Muscle of back (tissue), 3 donors: ENCODE measurements at regions not wholly inside any gene's neighbourhood (a gene's known extent, or its start where the extent isn't known, plus 50 kb on each side); places are given as distances from the start of the nearest gene placed in this dataset.
A peak's percentile ranks its signal among the peaks of the same experiment; 100 is the strongest.
"Not testable (repeated sequence)": the region's sequence is repeated elsewhere in the genome, so short reads cannot be mapped to it uniquely, and the experiment has no call there.

ENCODE experiments used
- DNase-seq, 3 donors: peaks; one replicate each; pipeline versions ENCODE4 v3.0.0 to v3.0.0-alpha.2; 2013

DNA sequence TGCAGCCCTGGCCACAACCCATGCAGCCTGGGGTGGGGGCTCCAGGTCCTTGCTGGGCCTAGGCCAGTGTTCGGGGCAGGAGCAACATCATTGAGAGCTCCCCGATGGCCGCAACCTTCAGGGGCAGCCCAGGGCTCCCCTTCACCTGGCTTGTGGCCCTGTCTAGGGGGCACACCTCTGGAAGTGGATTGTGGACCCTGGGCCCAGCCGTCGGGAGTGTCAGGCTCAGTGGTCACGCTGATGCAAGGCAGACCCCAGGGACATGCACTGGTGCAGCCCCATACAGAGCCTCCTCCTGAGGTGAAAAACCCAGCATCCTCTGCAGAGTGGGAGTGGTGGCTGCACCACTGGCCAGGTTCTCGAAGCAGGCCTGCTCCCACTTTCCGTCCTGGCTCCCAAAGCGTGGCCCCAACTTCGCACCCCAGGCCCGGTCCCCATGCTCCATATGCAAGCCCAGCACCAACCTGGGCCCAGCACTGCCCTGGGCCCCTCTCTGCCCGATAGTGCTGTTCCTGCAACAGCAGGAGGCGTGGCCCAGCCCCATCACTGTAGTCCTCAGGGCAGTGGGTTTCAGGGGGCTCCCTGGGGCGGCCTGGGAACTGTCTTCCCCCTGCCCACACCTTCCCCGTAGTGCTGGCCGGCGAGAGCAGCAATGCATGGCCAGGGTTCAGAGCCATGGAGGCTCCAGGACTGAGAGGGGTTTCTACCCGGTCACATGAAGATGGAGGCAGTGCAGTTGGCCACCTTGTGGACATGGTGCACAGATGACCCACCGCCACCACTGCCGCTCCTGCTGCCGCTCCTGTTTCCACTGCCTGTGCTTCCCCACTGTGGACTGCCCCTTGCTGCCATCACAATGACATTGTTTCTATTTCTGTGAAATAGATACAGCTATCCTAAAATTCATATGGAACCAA lies 303.9 kb upstream of the NRG3 start:
- no peak for DNase-seq

DNA sequence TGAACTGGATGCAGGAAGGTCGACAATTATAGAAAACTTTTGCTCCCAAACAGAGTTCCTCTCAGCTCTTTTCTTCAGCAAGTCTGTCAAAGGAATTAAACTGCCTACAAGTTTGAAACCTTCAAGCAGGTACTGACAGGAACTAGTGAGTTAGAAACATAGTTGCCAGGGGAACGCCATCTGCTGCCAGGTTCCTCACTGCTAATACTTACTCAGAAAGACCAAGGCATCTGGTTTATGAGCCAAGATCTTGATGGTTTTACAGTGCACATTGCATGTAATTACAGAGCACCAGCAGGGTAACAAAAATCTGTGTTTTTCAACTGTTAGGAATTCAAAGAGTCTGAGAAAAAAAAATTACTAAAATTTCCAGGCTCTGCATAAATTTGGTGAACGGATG lies 300.0 kb upstream of the NRG3 start:
- DNase-seq: no peak

GRCh38 chr10:81576336-81576735 lies 298.7 kb upstream of the NRG3 start:
- DNase-seq: no peak

- DNase-seq: no peak
Measured at GRCh38 chr10:81594991-81595390, 280.0 kb upstream of the NRG3 start.

DNA sequence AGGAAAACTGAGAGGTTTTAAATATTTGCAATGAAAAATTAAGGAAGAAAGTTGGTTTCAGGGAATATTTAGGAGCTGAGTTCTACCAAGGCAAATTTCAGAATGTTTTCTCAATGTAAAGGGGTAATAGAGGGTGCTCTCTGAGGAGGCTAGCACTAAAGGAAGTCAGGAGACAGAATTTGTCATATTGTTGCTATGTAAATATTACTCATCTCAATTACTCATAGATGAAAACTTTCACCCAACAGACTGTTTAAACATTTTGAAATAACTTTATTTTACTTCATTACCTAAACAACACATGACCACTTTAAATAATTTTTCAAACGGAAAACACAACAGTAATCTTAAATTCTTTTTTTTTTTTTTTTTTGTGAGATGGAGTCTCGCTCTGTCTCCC lies 274.8 kb upstream of the NRG3 start:
- peak in 1 of 3 donors; percentile 8 for DNase-seq

DNA sequence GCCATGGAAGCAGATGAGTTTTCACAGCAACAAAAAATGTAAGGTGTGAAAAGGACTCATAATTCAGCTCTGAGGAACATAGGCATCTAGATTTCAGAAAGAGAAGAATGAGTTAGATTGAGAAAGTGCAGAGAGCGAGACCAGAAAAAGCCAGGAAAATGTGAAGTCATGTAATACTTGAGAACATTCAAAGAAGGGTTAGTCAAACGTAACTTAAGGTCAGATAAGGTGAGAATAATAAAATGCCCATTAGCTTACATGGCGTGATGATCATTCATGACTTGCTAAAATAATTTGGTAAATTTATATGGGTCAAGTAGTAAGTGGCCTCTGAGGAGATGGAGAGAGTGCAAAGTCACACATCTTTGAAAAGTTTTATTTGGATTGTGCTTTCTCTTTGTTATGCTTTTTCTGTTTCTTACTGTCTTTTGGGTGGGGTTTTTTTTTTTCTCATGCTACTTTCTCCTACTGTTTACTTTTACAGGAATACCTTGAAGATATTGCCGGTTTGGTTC lies 271.8 kb upstream of the NRG3 start:
- no peak for DNase-seq

- not testable (repeated sequence) for DNase-seq
Measured at GRCh38 chr10:81644485-81644884, 230.5 kb upstream of the NRG3 start.

DNA sequence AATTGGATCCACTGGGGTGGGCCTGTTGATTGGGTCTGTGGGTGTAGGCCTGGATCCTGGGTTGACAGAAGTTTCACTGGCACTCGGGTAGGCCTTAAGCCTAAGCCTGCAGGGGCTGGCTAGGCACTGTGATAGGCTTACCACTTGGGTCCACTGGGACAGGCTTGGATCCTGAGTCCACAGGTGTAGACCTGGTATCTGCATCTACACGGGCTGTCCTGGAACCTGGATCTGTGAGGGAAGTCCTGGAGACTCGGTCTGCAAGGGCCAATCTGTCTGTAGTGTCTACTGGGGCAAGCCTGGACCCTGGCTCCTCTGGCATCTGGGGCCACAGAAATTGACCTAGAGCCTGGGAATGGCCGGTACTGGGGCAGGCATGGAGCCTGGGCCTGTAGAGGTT lies 219.0 kb upstream of the NRG3 start:
- no peak for DNase-seq

DNA sequence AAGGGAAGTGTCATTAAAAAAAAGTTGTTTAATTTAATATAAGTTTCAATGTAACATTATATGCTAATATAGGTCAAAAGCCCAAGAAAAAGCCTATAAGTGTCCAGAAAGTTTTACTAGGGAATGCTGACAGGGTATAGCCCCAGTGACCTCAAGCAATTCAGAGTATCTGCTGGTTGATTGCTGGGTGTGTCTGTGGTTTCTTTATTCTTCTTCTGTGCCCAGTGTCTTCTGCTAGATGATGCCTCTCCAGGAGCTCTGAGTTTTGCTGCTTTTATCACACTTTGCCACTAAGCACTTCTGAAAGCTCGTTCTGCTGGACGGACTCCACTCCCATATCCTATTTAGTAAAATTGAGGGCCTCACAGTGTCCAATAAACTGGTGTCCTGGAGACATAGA lies 212.2 kb upstream of the NRG3 start:
- DNase-seq: no peak

GRCh38 chr10:81664800-81665199 lies 210.2 kb upstream of the NRG3 start:
- not testable (repeated sequence) for DNase-seq

DNA sequence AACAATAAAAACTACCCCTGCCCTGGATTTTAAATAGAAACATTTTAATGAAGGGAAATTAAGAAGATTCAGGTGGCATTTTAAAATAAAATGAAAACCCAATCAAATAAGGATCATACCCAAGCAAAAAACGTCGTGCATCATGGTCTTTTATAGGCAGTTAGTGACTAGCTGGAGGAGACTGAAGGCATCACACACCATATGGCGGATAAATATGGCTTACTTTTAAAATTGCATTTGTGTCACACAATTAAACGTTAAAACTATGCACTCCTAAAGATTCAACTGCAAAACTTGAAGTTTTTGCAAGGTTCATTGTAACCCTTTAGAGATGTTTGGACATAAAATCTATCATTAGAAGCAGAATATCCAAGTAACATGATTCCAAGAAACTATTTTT lies 200.1 kb upstream of the NRG3 start:
- no peak for DNase-seq

GRCh38 chr10:81679291-81679690 lies 195.7 kb upstream of the NRG3 start:
- DNase-seq: peak in 1 of 3 donors; percentile 11

GRCh38 chr10:81680359-81680758 lies 194.6 kb upstream of the NRG3 start:
- no peak for DNase-seq

DNA sequence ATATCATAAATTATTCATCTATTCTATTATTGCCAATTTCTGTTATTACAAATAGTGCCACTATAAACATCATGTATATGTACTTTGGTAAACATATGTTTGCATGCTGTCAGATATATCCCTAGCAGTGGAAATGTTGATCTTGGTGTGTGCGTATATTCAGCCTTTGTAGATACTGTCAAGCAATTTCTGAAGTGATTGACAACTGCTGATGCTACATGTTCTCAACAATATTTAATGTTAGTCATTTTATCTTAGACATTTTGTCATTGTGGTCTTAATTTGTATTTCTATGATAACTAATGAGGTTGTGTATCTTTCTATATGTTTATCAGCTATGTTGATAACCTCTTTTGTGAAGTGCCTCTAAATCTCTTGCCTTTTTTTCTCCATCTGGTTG lies 186.5 kb upstream of the NRG3 start:
- no peak for DNase-seq

DNA sequence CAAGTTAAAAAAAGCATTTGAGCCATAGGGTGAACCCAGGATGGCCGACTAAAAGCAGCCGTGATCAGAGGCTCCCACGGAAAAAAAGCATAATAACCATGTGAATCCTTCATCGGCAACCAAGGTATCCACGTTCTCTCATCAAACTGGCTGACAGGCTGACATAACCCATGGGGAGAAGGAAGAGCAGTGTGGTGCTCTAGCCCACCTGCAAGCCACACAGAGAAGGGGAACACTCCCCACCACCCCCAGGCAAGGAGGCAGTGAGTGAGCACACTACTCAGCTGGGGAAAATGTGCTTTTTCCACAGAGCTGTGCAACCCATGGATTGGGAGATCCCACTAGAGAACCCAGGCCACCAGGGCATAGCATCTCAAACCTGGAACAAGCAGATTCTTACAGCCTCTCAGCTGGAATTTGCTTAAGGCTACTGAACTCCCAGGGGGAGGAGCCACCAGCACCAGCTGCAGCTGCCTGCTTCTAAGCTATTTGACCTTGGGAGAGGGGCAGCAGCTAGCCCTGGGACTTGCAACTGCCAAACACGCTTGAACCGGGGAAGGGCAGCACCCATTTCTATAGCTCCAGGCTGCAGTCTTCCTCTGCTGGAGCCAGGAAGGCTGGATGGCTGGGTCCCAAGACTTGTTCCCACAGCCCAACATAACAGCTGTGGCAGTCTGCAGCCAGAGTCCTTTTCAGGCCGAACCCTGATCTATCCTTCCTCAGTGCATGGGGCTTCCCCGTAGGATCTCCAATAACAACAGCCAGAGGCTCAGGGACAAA lies 178.2 kb upstream of the NRG3 start:
- DNase-seq: peak in 2 of 3 donors; percentile 6 to 48

DNA sequence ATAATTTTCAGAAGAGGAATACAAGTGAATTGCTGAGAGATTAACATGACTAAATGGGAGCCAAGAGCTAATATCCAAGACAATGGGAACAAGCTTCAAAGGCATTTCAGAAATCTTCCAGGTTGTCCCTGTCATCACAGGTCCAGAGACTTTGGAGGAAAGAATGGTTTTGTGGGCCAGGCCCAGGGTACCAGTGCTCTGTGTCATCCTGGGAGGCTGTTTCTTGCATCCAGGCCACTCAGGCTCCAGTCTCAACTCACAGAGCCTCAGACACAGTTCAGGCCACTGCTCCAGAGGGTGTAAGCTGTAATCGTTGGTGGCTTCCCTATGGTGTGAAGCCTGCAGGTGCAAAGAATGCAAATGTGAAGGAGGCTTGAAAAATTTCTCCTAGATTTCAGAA lies 170.4 kb upstream of the NRG3 start:
- DNase-seq: no peak

DNA sequence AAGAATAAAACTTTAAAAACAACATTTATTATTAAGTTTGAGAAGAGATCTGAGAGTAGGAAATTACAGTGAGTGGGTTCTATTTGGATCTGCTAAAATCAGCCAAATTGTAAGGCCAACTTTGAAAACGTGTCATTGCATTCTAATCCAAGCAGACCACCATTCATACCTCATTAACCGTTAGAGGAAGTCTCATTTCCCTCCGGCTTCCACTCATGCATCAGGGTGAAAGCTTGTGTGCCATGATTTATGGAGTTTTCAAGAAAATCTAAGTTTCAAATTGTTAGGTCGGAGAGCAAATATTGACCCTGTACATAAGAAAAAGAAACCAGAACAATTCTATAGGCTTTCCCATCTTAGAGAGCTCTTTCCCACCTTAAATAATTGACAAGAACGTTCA lies 166.6 kb upstream of the NRG3 start:
- DNase-seq: no peak

DNA sequence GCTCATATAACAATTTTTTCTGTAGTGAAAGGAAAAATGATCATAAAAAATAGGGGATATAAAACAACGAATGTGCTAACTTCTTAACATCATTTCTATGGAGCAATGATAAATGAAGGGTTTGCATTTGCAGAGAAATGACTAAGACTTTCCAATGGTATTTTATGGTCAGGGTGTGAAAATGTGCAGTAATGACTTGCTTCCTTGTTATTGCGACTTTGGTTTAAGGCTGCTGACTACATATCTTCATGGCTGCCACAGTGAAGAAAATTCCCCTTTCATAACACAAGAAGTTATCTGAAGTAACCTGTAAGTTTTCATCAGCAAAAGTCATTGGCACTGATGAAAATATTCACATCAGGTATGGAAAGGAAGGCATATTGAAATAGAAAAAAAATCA lies 166.1 kb upstream of the NRG3 start:
- DNase-seq: no peak

GRCh38 chr10:81722399-81722798 lies 152.6 kb upstream of the NRG3 start:
- DNase-seq: no peak

GRCh38 chr10:81724431-81724830 lies 150.6 kb upstream of the NRG3 start:
- DNase-seq: no peak

DNA sequence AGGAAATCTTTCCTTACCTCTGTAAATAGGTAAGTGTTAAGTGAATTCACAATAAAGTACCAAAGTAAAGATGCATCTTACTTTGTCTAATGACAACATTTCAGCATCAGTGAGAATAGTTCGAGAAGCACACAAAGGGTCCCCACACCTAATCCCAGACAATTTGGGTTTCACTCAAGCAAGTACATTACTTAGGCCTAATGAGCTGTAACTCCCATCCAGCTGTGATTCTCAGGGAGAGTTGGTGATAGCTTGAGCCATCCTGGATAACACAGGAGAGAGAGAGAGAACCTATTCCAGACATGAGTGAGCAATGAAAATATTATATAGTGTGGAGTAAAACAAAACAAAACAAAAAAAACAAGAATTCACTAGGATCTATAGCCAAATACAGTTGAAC lies 149.1 kb upstream of the NRG3 start:
- no peak for DNase-seq

DNA sequence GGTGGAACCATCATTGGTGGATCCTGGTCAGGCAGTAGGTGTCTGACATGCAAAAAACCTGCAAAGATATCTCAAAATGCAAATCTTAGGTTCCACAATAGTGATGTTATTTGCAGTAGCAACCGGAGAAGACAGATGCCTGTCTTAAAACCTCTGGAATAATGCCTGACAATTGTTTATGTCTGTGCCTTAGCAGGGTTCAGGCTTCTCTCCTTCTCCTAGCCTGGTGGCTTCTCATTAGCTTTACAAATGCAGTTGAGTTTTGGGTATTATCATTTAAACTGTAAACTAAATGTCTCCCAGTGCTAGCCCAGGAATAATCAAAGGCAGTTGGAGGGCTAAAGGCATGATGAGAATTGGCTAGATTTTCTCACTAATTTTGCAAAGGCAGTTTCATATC lies 146.3 kb upstream of the NRG3 start:
- DNase-seq: no peak

DNA sequence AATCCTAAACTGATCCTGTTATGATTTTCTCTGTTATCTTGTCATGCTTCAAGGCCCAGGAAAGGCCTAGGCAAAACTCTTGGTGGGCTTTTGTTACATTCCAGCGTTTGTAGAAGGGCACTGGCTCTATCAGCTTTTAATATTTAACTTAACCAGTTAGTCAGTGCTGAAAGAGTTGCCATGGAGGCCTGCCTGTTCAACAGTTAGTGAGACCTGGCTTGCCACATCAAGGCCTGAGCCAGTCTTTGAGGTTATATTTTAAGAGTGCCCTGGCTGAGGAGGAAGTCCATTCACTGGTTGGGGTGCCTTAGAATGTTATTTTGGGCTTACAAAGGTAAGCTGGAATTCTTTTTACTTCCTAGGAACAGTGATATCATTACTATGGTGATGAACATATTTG lies 144.1 kb upstream of the NRG3 start:
- DNase-seq: no peak
